Activated CD8-positive, alpha-beta memory T cell treated with anti-CD3 and anti-CD28 coated beads, Interleukin-2, amount 50 U/mL, for 4 hours (primary cell): ENCODE measurements at regions not wholly inside any gene's neighbourhood (a gene's known extent, or its start where the extent isn't known, plus 50 kb on each side); places are given as distances from the start of the nearest gene placed in this dataset.
"Not testable (repeated sequence)": the region's sequence is repeated elsewhere in the genome, so short reads cannot be mapped to it uniquely, and the experiment has no call there.

Source experiments
- DNase-seq: peaks from one replicate; pipeline ENCODE4 v3.0.0-alpha.2; 2020

- DNase-seq, result no peak
These were observed 357.8 kb downstream of the CETN3 start for GRCh38 chr5:90051756-90052155.

GRCh38 chr5:90050103-90050502, 359.5 kb downstream of the CETN3 start:
- no peak for DNase-seq

- no peak for DNase-seq
These were observed 362.4 kb downstream of the CETN3 start for GRCh38 chr5:90047113-90047512.

- DNase-seq, result not testable (repeated sequence)
These were observed 369.5 kb downstream of the CETN3 start for GRCh38 chr5:90040082-90040481.

GRCh38 chr5:90037646-90038045, 371.9 kb downstream of the CETN3 start:
- no peak for DNase-seq

- no peak for DNase-seq
These were observed 386.9 kb downstream of the CETN3 start for GRCh38 chr5:90022711-90023053.

- DNase-seq, result no peak
These were observed 387.4 kb downstream of the CETN3 start for GRCh38 chr5:90022002-90022710.

- DNase-seq, result no peak
These were observed 388.7 kb downstream of the CETN3 start for GRCh38 chr5:90020575-90021538.

- no peak for DNase-seq
These were observed 392.3 kb downstream of the CETN3 start for GRCh38 chr5:90017239-90017638.

GRCh38 chr5:90015584-90016018, 394.0 kb downstream of the CETN3 start:
- DNase-seq, result no peak

- no peak for DNase-seq
These were observed 395.1 kb downstream of the CETN3 start for GRCh38 chr5:90014420-90014819.

GRCh38 chr5:90000351-90000750, 409.2 kb downstream of the CETN3 start:
- no peak for DNase-seq

GRCh38 chr5:89998519-89999305, 410.8 kb downstream of the CETN3 start:
- DNase-seq, result no peak

GRCh38 chr5:89996890-89997289, 412.7 kb downstream of the CETN3 start:
- DNase-seq, result no peak

GRCh38 chr5:89996335-89996734, 413.2 kb downstream of the CETN3 start:
- no peak for DNase-seq

- DNase-seq, result no peak
These were observed 415.3 kb downstream of the CETN3 start for GRCh38 chr5:89994266-89994665.

GRCh38 chr5:89992201-89992600, 417.4 kb downstream of the CETN3 start:
- no peak for DNase-seq

- no peak for DNase-seq
These were observed 418.0 kb downstream of the CETN3 start for GRCh38 chr5:89991592-89991991.

- no peak for DNase-seq
These were observed 419.8 kb downstream of the CETN3 start for GRCh38 chr5:89989776-89990175.

- no peak for DNase-seq
These were observed 420.4 kb downstream of the CETN3 start for GRCh38 chr5:89988998-89989655.

- DNase-seq, result no peak
These were observed 421.3 kb downstream of the CETN3 start for GRCh38 chr5:89988129-89988810.

- DNase-seq, result no peak
These were observed 426.3 kb downstream of the CETN3 start for GRCh38 chr5:89983216-89983615.
